GM21619 (cell line): ENCODE measurements at regions not wholly inside any gene's neighbourhood (a gene's known extent, or its start where the extent isn't known, plus 50 kb on each side); places are given as distances from the start of the nearest gene placed in this dataset.

Experiments
- ATAC-seq: cut with Tn5 transposase; IDR thresholded peaks from one replicate; pipeline ENCODE4 v1.9.1; 2021; ENCODE audit not compliant: unreplicated experiment

DNA sequence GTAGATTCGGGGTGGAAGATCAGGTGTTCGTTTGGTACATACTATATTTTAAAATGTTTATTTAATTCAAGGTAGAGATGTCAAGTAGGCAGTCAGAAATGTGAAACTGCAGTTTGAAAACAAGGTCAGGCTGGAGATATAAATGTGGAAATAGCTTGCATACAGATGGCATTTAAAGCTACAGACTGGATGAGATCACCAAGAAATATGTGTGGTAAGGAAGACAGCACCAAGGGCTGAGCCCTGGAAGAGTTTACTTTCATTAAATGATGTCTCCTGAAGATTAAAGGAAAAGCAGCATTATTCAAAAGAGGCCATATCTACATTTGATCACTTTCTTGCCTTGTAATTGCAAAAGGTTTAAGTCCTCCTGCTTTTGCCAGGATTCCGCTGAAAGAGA, 271.3 kb downstream of the PTBP2 start:
- ATAC-seq: no peak

DNA sequence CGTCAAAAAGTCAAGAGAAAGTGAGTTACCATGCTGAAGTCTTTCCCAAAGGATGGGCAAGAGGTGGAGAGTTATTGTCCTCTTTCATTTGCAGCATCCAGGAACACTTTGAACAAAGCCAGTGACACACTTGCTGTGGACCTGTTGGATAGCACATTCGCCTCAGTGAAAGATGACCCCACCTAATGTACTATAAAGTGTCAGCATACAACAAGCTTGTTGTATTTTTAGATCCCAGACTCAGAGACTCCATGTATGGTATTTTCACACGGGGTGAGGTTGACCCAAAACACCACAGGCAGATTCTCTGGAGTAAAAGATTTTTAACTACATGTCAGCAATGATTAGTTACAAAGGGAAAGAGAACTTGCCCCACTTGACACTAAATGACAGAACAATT, 273.8 kb downstream of the PTBP2 start:
- ATAC-seq: no peak

DNA sequence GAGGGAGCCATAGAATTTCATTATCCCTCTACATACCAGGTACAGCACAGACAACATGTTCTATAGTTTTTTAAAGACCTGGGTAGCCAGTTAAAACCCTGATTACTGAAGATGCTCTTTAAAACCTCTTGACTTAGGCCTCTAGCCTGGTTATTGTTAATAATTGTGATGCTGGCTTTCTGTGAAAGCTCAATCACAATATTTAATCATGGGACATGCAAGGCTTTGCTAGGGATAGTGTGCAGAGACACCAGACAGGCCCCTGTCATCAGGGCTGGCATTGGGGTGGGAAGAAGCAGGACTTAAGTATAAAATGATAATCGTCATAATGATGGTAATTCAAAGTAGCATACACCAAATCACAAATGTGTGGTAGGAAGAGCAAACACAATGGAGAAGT, 274.4 kb downstream of the PTBP2 start:
- no peak for ATAC-seq

GRCh38 chr1:96997717-96998116, 276.1 kb downstream of the PTBP2 start:
- ATAC-seq: no peak

- no peak for ATAC-seq
Observed at GRCh38 chr1:96998466-96998865, 276.9 kb downstream of the PTBP2 start.

- ATAC-seq: no peak
Observed at GRCh38 chr1:96999191-96999590, 277.6 kb downstream of the PTBP2 start.

DNA sequence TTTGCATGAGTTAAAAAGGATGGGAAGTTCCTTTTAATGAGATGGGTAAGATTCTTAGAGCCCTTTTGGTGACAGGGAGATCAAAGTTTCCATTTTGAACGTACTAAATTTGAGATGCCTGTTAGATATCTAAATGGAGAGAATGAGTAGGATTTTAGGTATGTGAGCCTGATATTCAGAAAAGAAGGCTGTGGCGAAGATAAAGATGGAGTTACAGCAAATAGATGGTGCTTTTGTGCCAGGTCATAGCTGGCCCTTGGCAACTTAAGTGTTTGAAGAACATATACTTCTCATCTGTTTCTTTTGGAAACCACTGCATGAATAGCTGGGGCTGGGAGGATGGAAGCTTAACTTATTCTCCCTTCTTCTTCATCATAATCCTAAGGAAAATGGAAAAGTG, 282.5 kb downstream of the PTBP2 start:
- no peak for ATAC-seq

DNA sequence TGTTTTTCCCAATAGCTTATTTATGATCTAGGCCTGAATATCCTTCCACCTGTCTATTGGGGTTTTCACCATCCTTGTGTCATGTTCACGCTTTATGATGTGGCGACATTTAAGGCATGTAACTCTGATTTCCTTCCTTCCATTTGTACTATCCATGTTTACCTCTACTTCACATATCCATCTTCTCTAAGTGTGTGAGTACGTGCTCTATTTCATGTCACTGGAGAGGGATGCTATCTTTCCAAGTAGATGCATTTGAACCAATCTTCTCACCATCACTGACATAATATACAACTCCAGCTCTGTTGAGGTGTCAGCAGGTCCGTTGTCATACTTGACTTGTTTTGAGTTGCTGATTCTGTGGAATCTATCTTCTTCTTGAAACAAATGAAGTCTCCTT, 283.2 kb downstream of the PTBP2 start:
- no peak for ATAC-seq

DNA sequence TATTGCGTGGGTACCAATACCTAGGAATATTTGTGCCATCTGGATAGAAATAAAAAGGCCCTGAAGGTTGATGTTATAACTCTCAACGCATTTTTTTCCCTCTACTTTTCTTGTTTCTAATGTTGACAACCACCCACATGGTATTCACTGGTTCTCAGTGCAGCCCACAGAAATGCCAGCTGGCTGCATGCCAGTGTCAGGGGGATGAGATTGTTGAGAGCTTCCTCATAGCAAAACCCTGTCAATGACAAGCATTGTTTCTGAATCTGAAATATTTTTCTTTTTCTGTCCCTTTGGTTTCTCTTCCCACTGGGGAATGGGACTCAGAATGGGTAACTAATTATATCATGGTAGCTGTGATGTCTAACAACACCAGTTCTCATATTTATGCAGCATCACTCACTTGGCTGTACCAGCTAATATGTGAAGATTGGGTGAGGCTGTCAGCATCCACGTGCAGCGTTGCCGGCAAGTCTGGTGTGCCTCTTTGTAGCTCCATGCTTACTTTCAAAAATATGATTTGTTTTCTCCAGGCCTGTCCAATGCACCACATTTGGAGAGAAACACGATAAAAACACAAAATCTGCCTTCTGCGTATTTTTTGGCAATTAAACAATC, 284.6 kb downstream of the PTBP2 start:
- ATAC-seq: no peak

GRCh38 chr1:97007840-97008604, 286.4 kb downstream of the PTBP2 start:
- no peak for ATAC-seq

- no peak for ATAC-seq
Observed at GRCh38 chr1:97010566-97011264, 289.1 kb downstream of the PTBP2 start.

DNA sequence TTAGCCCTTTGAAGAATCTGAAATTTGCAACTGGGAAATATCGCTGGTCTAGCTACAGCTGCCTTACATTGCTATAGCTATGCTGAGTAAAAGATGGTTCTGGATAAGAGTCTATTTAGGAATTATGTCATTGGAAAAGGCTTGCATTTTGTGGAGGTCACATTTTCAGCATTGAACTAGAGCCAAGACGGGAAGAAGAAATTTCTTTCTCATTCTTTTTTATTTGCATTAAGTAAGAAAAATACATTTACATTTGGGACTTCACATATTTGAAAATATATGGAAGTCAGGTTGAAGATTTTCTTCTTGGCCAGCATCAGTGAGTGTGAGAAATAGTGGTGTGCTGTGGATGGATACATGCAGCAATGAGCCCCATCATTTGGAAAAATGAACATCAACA, 291.6 kb downstream of the PTBP2 start:
- no peak for ATAC-seq

GRCh38 chr1:97013941-97014340, 292.4 kb downstream of the PTBP2 start:
- no peak for ATAC-seq

DNA sequence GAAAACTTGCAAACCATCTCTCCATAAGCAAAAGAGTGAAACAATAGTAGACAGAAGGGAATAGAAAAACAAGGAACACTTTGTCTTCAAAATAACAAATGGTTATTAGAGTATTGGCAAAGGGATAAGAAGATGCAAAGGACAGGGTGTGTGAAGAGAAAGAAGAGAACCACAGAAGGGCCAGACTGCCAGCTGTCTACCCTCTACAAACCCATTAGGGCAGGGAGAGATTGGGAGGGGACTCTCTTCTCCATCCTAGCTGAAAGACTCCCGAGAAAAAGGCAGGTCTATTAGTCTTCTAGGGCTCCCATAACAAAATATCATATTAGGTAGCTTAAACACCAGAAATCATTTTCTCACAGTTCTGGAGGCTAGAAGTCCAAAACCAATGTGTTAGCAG, 292.8 kb downstream of the PTBP2 start:
- no peak for ATAC-seq

- ATAC-seq: no peak
Observed at GRCh38 chr1:97017895-97018294, 296.3 kb downstream of the PTBP2 start.
